ENCODE measurements at regions not wholly inside any gene's neighbourhood (a gene's known extent, or its start where the extent isn't known, plus 50 kb on each side); places are given as distances from the start of the nearest gene placed in this dataset.

- Mint-ChIP-seq H3K9me3 (peaks cover 5% of the 10 kb centered on the region), H3K36me3 (no peaks in the 10 kb centered on the region), H3K4me1 (no peaks in the 10 kb centered on the region), H3K27ac (no peak overlapping the region), H3K27me3 (no peaks in the 10 kb centered on the region), H3K4me3 (no peak overlapping the region)
- DNase-seq, result no peak
Measured at GRCh38 chr14:104311358-104311757, 173.0 kb downstream of the KIF26A start.

GRCh38 chr14:104313674-104314073, 175.3 kb downstream of the KIF26A start:
- no peak for DNase-seq
- Mint-ChIP-seq H3K4me1 (no peaks in the 10 kb centered on the region), H3K4me3 (no peak overlapping the region), H3K36me3 (no peaks in the 10 kb centered on the region), H3K9me3 (peaks cover 5% of the 10 kb centered on the region), H3K27ac (no peak overlapping the region), H3K27me3 (no peaks in the 10 kb centered on the region)

GRCh38 chr14:104314251-104314941, 176.0 kb downstream of the KIF26A start:
- DNase-seq, result no peak
- Mint-ChIP-seq H3K4me1 (no peaks in the 10 kb centered on the region), H3K4me3 (no peak overlapping the region), H3K27ac (no peak overlapping the region), H3K27me3 (no peaks in the 10 kb centered on the region), H3K9me3 (peaks cover 5% of the 10 kb centered on the region), H3K36me3 (no peaks in the 10 kb centered on the region)

- Mint-ChIP-seq H3K9me3 (peaks cover 5% of the 10 kb centered on the region), H3K4me1 (no peaks in the 10 kb centered on the region), H3K36me3 (no peaks in the 10 kb centered on the region), H3K27me3 (no peaks in the 10 kb centered on the region), H3K27ac (no peak overlapping the region), H3K4me3 (no peak overlapping the region)
- DNase-seq, result no peak
Measured at GRCh38 chr14:104315169-104315568, 176.8 kb downstream of the KIF26A start.

DNA sequence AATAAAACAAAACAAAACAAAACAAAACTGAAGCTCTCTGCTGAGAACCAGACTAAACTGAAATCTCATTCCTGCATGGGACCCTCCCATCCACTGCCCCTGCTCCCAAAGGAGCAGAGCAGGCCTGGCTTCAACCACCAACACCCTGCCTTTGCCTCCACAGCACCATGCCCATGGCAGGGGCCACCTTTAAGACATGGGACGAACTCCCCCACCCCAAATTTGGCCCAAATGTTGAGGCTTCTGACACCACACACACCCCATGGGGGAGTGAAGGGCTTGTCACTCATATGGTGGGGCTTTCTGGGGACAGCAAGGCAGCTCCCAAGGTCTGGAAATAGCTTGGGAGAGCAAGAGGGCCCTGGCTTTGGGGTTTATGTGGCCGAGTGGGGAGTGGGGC, 177.2 kb downstream of the KIF26A start:
- H3K27ac Mint-ChIP-seq, result no peak overlapping the region
- peaks cover 2% of the 10 kb centered on the region for H3K9me3 Mint-ChIP-seq
- no peak overlapping the region for H3K4me3 Mint-ChIP-seq
- DNase-seq, result no peak
- no peaks in the 10 kb centered on the region for H3K4me1 Mint-ChIP-seq
- H3K36me3 Mint-ChIP-seq, result no peaks in the 10 kb centered on the region
- no peaks in the 10 kb centered on the region for H3K27me3 Mint-ChIP-seq

GRCh38 chr14:104316121-104316722, 177.8 kb downstream of the KIF26A start:
- H3K4me3 Mint-ChIP-seq, result no peak overlapping the region
- peaks cover 3% of the 10 kb centered on the region for H3K27me3 Mint-ChIP-seq
- no peaks in the 10 kb centered on the region for H3K36me3 Mint-ChIP-seq
- H3K27ac Mint-ChIP-seq, result no peak overlapping the region
- no peaks in the 10 kb centered on the region for H3K4me1 Mint-ChIP-seq
- peaks cover 1% of the 10 kb centered on the region for H3K9me3 Mint-ChIP-seq
- no peak for DNase-seq

- Mint-ChIP-seq H3K4me3 (no peak overlapping the region), H3K27me3 (peaks cover 5% of the 10 kb centered on the region), H3K9me3 (no peaks in the 10 kb centered on the region), H3K36me3 (no peaks in the 10 kb centered on the region), H3K4me1 (no peaks in the 10 kb centered on the region), H3K27ac (no peak overlapping the region)
- no peak for DNase-seq
Measured at GRCh38 chr14:104316723-104317491, 178.5 kb downstream of the KIF26A start.

DNA sequence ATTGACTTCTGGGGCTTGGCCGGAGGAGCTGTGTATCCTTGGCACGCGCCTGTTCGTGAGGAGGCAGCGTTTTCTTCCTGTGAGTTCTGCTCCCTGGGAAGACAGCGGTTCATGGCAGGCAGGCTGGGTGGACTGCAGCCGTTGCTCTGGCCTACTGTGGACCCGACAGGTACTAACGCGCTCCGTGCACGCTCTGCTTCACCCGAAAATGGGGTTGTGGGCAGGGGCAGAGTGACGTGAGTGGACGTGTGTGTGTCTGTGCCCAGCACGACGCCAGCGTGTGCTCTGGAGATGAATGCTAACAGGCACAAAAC, 179.1 kb downstream of the KIF26A start:
- no peak overlapping the region for H3K27ac Mint-ChIP-seq
- no peak overlapping the region for H3K4me3 Mint-ChIP-seq
- H3K27me3 Mint-ChIP-seq, result peaks cover 6% of the 10 kb centered on the region
- no peaks in the 10 kb centered on the region for H3K9me3 Mint-ChIP-seq
- no peaks in the 10 kb centered on the region for H3K36me3 Mint-ChIP-seq
- no peak for DNase-seq
- H3K4me1 Mint-ChIP-seq, result no peaks in the 10 kb centered on the region

GRCh38 chr14:104317975-104318557, 179.7 kb downstream of the KIF26A start:
- H3K9me3 Mint-ChIP-seq, result no peaks in the 10 kb centered on the region
- no peaks in the 10 kb centered on the region for H3K4me1 Mint-ChIP-seq
- no peak overlapping the region for H3K4me3 Mint-ChIP-seq
- no peak for DNase-seq
- H3K27me3 Mint-ChIP-seq, result peaks cover 9% of the 10 kb centered on the region
- no peaks in the 10 kb centered on the region for H3K36me3 Mint-ChIP-seq
- H3K27ac Mint-ChIP-seq, result no peak overlapping the region

- Mint-ChIP-seq H3K27me3 (peaks cover 9% of the 10 kb centered on the region), H3K4me1 (no peaks in the 10 kb centered on the region), H3K27ac (no peak overlapping the region), H3K4me3 (no peak overlapping the region), H3K36me3 (no peaks in the 10 kb centered on the region), H3K9me3 (no peaks in the 10 kb centered on the region)
- DNase-seq, result no peak
Measured at GRCh38 chr14:104318558-104319490, 180.4 kb downstream of the KIF26A start.

DNA sequence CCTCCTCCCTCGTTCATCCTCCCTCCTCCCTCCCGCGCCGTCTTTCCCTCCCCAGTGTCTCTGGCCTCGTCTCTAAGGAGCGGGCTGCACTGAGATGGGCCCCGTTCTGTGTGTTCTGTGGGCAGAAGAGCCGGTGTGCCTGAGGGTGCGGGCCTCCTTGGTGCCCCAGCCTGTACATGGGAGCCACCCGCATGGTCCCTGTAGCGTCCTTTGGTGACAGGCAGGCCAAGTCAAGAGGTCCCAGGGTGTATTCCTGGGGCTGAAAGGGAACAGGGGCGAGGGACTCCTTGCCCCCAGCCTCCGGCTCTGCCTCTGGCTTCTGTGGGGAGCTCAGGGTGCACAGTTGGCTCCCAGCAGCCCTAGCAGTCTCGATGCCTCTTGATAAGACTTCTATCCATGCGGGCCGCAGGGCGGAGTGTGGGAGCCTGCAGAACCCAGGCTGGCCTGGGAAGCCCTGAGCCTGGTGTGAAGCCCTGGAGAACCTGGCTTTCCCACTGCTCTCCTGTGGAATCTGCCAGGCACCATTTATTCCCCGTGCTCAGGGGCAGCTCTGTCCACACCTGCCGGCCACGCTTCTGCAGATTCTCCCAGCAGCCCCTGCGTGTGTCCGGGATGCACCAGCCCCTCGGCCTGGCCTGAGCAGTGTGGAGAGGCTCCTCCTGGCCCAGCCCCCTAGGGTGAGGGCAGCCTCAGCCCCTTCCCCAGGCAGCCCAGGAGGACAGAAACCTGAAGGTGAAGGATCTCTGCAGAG, 181.3 kb downstream of the KIF26A start:
- Mint-ChIP-seq H3K4me3 (no peak overlapping the region), H3K9me3 (no peaks in the 10 kb centered on the region), H3K4me1 (no peaks in the 10 kb centered on the region), H3K27ac (no peak overlapping the region), H3K36me3 (no peaks in the 10 kb centered on the region), H3K27me3 (peaks cover 9% of the 10 kb centered on the region)
- no peak for DNase-seq

- H3K36me3 Mint-ChIP-seq, result no peaks in the 10 kb centered on the region
- no peak for DNase-seq
- H3K27me3 Mint-ChIP-seq, result peaks cover 9% of the 10 kb centered on the region
- H3K4me3 Mint-ChIP-seq, result no peak overlapping the region
- H3K9me3 Mint-ChIP-seq, result no peaks in the 10 kb centered on the region
- no peak overlapping the region for H3K27ac Mint-ChIP-seq
- H3K4me1 Mint-ChIP-seq, result no peaks in the 10 kb centered on the region
Measured at GRCh38 chr14:104320611-104321086, 182.3 kb downstream of the KIF26A start.

DNA sequence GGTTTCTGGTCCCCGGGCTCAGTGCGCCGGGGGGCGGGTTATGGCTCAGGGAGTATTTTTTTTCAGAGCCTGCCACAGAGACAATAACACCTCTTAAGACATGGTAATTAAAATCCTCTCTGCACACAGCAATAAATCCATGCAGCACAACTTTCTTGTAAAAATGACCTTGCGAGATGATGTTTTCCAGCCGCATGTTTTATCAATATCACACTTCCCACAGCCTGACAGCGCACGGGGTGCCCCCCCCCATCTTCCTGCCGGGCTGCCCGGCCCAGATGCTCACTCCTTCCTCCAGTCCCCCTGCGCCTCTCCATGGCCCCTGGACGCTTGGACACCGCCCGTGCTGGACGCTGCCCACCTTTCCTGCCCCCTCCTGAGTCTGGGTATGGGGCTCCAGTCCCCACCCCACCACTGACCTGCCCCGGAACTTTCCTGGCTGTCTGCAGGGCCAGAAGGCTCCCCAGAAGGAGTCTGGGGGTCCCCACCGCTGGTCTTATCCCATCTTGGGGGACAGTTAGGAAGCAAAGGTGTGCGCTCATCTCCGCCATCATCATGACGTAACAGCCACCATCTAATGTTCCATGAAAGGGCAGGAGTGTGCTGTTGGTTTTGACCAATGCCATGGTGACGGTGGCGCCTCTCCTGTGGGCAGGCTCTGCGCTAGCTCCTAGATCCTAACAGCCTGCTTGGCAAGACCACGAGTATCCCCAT, 182.9 kb downstream of the KIF26A start:
- Mint-ChIP-seq H3K4me3 (no peak overlapping the region), H3K27me3 (peaks cover 9% of the 10 kb centered on the region), H3K27ac (no peak overlapping the region), H3K9me3 (no peaks in the 10 kb centered on the region), H3K4me1 (no peaks in the 10 kb centered on the region), H3K36me3 (no peaks in the 10 kb centered on the region)
- no peak for DNase-seq

DNA sequence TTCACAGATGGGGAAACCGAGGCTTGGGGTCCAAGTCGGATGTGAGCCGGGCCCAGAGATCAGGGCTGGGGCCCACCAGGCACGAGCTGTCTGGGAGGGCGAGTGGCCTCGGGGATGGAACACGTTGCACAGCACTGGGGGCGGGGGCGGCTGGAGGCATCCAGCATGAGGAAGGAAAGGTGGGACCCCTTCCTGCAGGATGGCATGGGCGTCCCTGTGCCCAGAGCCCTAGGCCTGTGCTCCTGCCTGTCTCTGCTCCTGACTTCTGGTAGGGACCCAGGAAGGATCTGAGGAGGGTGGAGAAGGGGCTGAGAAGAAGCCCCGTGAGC, 183.4 kb downstream of the KIF26A start:
- no peak overlapping the region for H3K4me3 Mint-ChIP-seq
- H3K27me3 Mint-ChIP-seq, result peaks cover 9% of the 10 kb centered on the region
- no peaks in the 10 kb centered on the region for H3K9me3 Mint-ChIP-seq
- DNase-seq, result no peak
- no peaks in the 10 kb centered on the region for H3K36me3 Mint-ChIP-seq
- no peak overlapping the region for H3K27ac Mint-ChIP-seq
- no peaks in the 10 kb centered on the region for H3K4me1 Mint-ChIP-seq
